ENCODE measurements at regions not wholly inside any gene's neighbourhood (a gene's known extent, or its start where the extent isn't known, plus 50 kb on each side); places are given as distances from the start of the nearest gene placed in this dataset.

DNA sequence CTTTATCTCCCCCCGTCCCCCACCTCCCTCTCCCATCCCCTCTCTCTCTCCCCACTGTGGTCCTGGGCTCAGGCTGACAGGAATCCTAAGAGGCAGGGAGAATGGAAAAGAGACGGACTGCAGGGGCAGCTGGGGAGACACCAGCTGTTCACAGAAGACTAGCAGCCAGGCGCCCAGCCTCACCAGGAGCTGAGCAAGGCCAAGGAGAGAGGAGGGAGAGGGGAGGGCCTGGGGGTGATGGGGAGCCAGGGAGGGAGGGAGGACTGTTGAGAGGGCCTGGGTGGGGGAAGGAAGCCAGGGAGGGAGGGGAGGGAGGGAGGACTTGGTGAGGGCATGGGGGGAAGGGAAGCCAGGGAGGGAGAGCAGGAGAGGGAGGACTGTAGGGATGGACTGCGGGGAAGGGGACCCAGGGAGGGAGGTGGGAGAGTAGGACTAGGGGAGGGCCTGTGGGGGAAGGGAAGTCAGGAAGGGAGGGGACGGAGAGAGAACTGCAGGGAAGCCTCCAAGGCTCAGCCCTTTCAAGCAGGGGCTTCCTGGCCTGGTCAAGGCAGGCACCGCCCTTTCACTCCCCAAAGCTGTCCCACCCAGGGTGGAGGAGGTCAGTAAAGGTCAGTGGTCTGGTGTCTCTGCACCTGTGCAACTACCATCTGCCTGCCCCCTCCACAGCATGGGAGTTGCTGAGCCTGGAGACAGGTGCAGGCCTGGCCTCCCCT lies 517.7 kb upstream of the MYT1L start:
- DNase-seq (ENCODE audit: low read depth) = no peak
- H3K4me3 ChIP-seq (ENCODE audit: low read depth, low read length) = no peak overlapping the region
- no peak for TF ChIP-seq CTCF (IDR thresholded peaks at IDR 0.05; ENCODE audit: insufficient read depth, low read length)

DNA sequence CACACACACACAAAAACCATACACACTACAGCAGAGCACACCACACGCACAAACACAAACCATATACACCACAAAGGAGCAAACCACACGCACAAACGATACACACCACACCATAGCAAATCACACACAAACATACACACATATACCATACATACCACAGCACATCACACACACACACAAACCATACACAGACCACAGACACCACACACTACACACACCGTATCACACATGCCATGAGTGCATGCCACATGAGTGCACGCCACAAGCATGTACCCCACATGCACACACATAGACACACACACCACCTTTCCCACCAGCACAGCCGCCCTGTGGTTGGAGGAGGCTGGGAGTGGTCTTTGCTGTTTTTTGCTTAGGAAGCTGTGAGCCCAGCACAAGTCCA lies 517.1 kb upstream of the MYT1L start:
- no peak for TF ChIP-seq CTCF (IDR thresholded peaks at IDR 0.05; ENCODE audit: insufficient read depth, low read length)
- no peak for DNase-seq (ENCODE audit: low read depth)
- no peak overlapping the region for H3K4me3 ChIP-seq (ENCODE audit: low read depth, low read length)

- TF ChIP-seq CTCF (IDR thresholded peaks at IDR 0.05; ENCODE audit: insufficient read depth, low read length) = no peak
- no peak overlapping the region for H3K4me3 ChIP-seq (ENCODE audit: low read depth, low read length)
- no peak for DNase-seq (ENCODE audit: low read depth)
These were observed 516.2 kb upstream of the MYT1L start for GRCh38 chr2:2847209-2847676.

DNA sequence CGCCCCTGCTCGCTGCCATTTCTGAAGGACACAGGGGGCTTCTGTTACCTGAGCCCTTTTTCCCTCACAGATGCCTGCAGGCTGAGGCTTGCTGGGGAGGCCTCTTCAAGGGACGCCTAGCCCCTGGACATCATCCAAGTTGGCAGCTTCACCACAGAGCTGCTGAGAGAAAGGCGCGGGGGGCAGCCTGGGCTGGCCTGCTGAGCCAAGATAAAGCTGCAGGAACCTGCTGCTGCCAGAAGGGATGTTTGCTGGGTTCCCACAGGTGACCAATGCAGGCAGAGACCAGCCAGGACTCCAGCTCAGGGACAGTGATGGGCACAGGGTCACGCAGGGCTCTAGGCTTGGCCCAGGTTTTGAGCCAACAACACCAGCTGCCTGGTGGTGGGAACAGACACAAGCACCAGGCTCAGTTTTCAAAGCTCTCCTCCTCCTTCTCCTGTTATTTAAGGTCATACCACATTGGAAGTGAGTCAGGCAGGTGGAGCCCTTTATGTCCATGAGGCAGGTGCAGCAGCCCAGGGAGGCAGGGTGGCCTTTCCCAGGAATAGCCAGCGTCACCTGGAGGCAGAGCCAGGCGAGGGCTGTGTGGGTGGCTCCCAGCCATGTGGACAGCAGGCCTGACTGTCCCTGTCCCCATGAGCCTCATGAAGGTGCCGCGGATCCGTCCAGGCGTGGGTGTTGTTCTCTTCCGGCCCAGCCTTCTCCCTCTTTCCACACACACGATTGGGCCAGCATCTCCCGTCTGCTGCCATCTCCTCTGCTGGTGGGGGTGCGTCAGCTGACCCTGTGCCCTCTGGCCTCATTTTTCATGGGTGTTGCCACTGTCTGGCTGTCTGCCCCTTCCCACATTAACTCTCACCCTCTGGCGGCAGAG lies 515.5 kb upstream of the MYT1L start:
- no peak overlapping the region for H3K4me3 ChIP-seq (ENCODE audit: low read depth, low read length)
- DNase-seq (ENCODE audit: low read depth) = no peak
- no peak for TF ChIP-seq CTCF (IDR thresholded peaks at IDR 0.05; ENCODE audit: insufficient read depth, low read length)

- no peak for DNase-seq (ENCODE audit: low read depth)
These were observed 514.8 kb upstream of the MYT1L start for GRCh38 chr2:2845806-2846315.

DNA sequence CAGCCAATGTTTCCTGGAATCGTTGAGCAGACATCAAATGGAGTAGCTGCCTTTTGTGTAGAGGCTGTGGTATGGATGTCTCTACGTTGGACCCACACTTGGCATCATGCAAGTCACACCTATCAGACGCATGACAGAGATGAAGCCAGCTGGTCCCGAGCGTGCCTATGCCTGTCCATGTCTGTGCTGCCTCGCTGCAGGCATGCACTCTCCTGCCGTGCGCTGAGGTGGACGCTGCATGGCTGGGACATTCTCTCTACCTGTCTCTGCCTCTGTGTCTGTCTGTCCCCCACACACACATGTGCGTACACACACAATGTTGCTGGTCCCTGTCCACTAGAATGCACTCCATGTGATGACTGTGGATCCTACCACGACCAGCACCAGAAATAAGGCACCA lies 514.2 kb upstream of the MYT1L start:
- no peak overlapping the region for H3K4me3 ChIP-seq (ENCODE audit: low read depth, low read length)
- no peak for TF ChIP-seq CTCF (IDR thresholded peaks at IDR 0.05; ENCODE audit: insufficient read depth, low read length)
- DNase-seq (ENCODE audit: low read depth) = no peak

More at GRCh38 chr2:2845806-2846315, 514.8 kb upstream of the MYT1L start:
- H3K4me3 ChIP-seq (ENCODE audit: low read depth, low read length) = no peak overlapping the region
- TF ChIP-seq CTCF (IDR thresholded peaks at IDR 0.05; ENCODE audit: insufficient read depth, low read length) = no peak

Measured in fibroblast of the aortic adventitia (primary cell).